ENCODE measurements at regions not wholly inside any gene's neighbourhood (a gene's known extent, or its start where the extent isn't known, plus 50 kb on each side); places are given as distances from the start of the nearest gene placed in this dataset.

GRCh38 chr5:93894601-93895354, 153.4 kb upstream of the POU5F2 start:
- no peak for ATAC-seq (ENCODE audit: poor library complexity)
- intact Hi-C loops (cut with DNase I) = no loop called here
- DNase-seq = no peak

GRCh38 chr5:93893075-93893474, 151.7 kb upstream of the POU5F2 start:
- intact Hi-C loops (cut with DNase I) = no loop called here
- no peak for ATAC-seq (ENCODE audit: poor library complexity)
- DNase-seq = no peak

GRCh38 chr5:93892481-93892880, 151.1 kb upstream of the POU5F2 start:
- ATAC-seq (ENCODE audit: poor library complexity) (no peak), DNase-seq (no peak)
- intact Hi-C loops (cut with DNase I) = no loop called here

- ATAC-seq (ENCODE audit: poor library complexity) = no peak
- intact Hi-C loops (cut with DNase I) = no loop called here
- DNase-seq = no peak
Observed at GRCh38 chr5:93891491-93892480, 150.4 kb upstream of the POU5F2 start.

GRCh38 chr5:93890657-93891056, 149.3 kb upstream of the POU5F2 start:
- ATAC-seq (ENCODE audit: poor library complexity) = peak; percentile 65

GRCh38 chr5:93887678-93888077, 146.3 kb upstream of the POU5F2 start:
- ATAC-seq (ENCODE audit: poor library complexity) (no peak), DNase-seq (no peak)
- intact Hi-C loops (cut with DNase I) = no loop called here

More at GRCh38 chr5:93890657-93891056, 149.3 kb upstream of the POU5F2 start:
- DNase-seq = no peak
- intact Hi-C loops (cut with DNase I) = no loop called here

- DNase-seq (no peak), ATAC-seq (ENCODE audit: poor library complexity) (no peak)
- intact Hi-C loops (cut with DNase I) = no loop called here
Observed at GRCh38 chr5:93886917-93887361, 145.5 kb upstream of the POU5F2 start.

GRCh38 chr5:93886098-93886806, 144.9 kb upstream of the POU5F2 start:
- intact Hi-C loops (cut with DNase I) = no loop called here
- ATAC-seq (ENCODE audit: poor library complexity) = no peak

GRCh38 chr5:93884254-93884653, 142.9 kb upstream of the POU5F2 start:
- intact Hi-C loops (cut with DNase I) = no loop called here
- DNase-seq = no peak
- ATAC-seq (ENCODE audit: poor library complexity) = no peak

More at GRCh38 chr5:93886098-93886806, 144.9 kb upstream of the POU5F2 start:
- DNase-seq = no peak

- no peak for DNase-seq
- intact Hi-C loops (cut with DNase I) = no loop called here
Observed at GRCh38 chr5:93883459-93883858, 142.1 kb upstream of the POU5F2 start.

GRCh38 chr5:93875693-93876092, 134.3 kb upstream of the POU5F2 start:
- DNase-seq = no peak
- no peak for ATAC-seq (ENCODE audit: poor library complexity)
- intact Hi-C loops (cut with DNase I) = no loop called here

More at GRCh38 chr5:93883459-93883858, 142.1 kb upstream of the POU5F2 start:
- ATAC-seq (ENCODE audit: poor library complexity) = no peak

GRCh38 chr5:93874491-93874890, 133.1 kb upstream of the POU5F2 start:
- DNase-seq = no peak
- ATAC-seq (ENCODE audit: poor library complexity) = no peak
- intact Hi-C loops (cut with DNase I) = no loop called here

GRCh38 chr5:93874080-93874479, 132.7 kb upstream of the POU5F2 start:
- no peak for ATAC-seq (ENCODE audit: poor library complexity)
- DNase-seq = no peak
- intact Hi-C loops (cut with DNase I) = no loop called here

- no peak for DNase-seq
- ATAC-seq (ENCODE audit: poor library complexity) = no peak
Observed at GRCh38 chr5:93873211-93873736, 131.9 kb upstream of the POU5F2 start.

GRCh38 chr5:93870649-93871048, 129.2 kb upstream of the POU5F2 start:
- ATAC-seq (ENCODE audit: poor library complexity) = no peak
- intact Hi-C loops (cut with DNase I) = no loop called here
- DNase-seq = no peak

More at GRCh38 chr5:93873211-93873736, 131.9 kb upstream of the POU5F2 start:
- intact Hi-C loops (cut with DNase I) = no loop called here

GRCh38 chr5:93868851-93869250, 127.5 kb upstream of the POU5F2 start:
- intact Hi-C loops (cut with DNase I) = no loop called here
- no peak for DNase-seq
- ATAC-seq (ENCODE audit: poor library complexity) = no peak

- ATAC-seq (ENCODE audit: poor library complexity) = no peak
- intact Hi-C loops (cut with DNase I) = no loop called here
- DNase-seq = no peak
Observed at GRCh38 chr5:93850311-93850710, 108.9 kb upstream of the POU5F2 start.

GRCh38 chr5:93845376-93845775, 104.0 kb upstream of the POU5F2 start:
- intact Hi-C loops (cut with DNase I) = no loop called here
- DNase-seq (no peak), ATAC-seq (ENCODE audit: poor library complexity) (no peak)

GRCh38 chr5:93831449-93831848, 90.0 kb upstream of the POU5F2 start:
- DNase-seq (no peak), ATAC-seq (ENCODE audit: poor library complexity) (no peak)
- intact Hi-C loops (cut with DNase I) = no loop called here
